Neural cell (in vitro differentiated cells): ENCODE measurements at regions not wholly inside any gene's neighbourhood (a gene's known extent, or its start where the extent isn't known, plus 50 kb on each side); places are given as distances from the start of the nearest gene placed in this dataset.

Source experiments
- EP300 ChIP-seq: fragments of 450-650 bp; conservative IDR thresholded peaks from 2 replicates; pipeline ENCODE4 v1.6.1; 2014; ENCODE audit warnings: antibody characterized with exemption, mild to moderate bottlenecking, moderate library complexity; ENCODE audit not compliant: poor library complexity, severe bottlenecking
- TF ChIP-seq, protein P1 (sequence below): fragments of 450-650 bp; IDR thresholded peaks from 2 replicates; pipeline ENCODE4 v1.5.1; 2014; ENCODE audit warnings: antibody characterized with exemption, mild to moderate bottlenecking, moderate library complexity; ENCODE audit not compliant: poor library complexity, severe bottlenecking

DNA sequence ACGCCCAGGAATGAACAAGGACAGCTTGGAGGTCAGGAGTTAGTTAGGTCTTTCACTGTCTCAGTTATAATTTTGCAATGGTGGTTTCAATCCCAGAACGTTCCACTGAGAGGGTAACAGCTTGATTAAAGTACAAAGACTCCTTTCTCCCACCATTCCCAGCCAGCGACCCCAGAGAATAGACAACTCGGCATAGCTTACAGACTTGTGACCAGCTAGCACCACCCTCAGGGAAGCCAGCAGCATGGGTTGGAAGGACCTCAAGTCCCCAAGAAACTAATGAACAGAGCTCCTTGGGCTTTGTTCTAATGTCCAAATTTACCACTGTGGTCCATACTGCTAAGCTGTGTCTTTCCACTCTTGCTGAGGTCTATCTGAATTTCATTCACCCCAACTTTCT lies 72.0 kb upstream of the MED14 start:
- no peak for TF ChIP-seq EP300
- TF ChIP-seq, protein P1, sequence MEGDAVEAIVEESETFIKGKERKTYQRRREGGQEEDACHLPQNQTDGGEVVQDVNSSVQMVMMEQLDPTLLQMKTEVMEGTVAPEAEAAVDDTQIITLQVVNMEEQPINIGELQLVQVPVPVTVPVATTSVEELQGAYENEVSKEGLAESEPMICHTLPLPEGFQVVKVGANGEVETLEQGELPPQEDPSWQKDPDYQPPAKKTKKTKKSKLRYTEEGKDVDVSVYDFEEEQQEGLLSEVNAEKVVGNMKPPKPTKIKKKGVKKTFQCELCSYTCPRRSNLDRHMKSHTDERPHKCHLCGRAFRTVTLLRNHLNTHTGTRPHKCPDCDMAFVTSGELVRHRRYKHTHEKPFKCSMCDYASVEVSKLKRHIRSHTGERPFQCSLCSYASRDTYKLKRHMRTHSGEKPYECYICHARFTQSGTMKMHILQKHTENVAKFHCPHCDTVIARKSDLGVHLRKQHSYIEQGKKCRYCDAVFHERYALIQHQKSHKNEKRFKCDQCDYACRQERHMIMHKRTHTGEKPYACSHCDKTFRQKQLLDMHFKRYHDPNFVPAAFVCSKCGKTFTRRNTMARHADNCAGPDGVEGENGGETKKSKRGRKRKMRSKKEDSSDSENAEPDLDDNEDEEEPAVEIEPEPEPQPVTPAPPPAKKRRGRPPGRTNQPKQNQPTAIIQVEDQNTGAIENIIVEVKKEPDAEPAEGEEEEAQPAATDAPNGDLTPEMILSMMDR = no peak
